NB4 (cell line): ENCODE measurements at regions not wholly inside any gene's neighbourhood (a gene's known extent, or its start where the extent isn't known, plus 50 kb on each side); places are given as distances from the start of the nearest gene placed in this dataset.

ENCODE experiments used
- DNase-seq: peaks from one replicate; pipeline ENCODE4 v3.0.0; 2010; ENCODE audit warnings: low read depth
- H3K4me3 ChIP-seq: one replicate; pipeline ENCODE4 v1.5.1; 2011; ENCODE audit warnings: mild to moderate bottlenecking, low read depth, low read length, moderate library complexity
- CTCF ChIP-seq: IDR thresholded peaks from one replicate; pipeline ENCODE4 v1.5.1; 2012; ENCODE audit warnings: low read depth, low read length
- MAX ChIP-seq: IDR thresholded peaks from 2 replicates; pipeline ENCODE4 v1.6.1; 2011; ENCODE audit warnings: low read depth, low read length
- MYC ChIP-seq: IDR thresholded peaks from 2 replicates; pipeline ENCODE4 v1.6.1; 2011; ENCODE audit warnings: low read depth, low read length
- POLR2A ChIP-seq: IDR thresholded peaks from 2 replicates; pipeline ENCODE4 v1.6.1; 2011; ENCODE audit warnings: mild to moderate bottlenecking; ENCODE audit not compliant: insufficient read length; ENCODE audit errors: extremely low read depth

DNA sequence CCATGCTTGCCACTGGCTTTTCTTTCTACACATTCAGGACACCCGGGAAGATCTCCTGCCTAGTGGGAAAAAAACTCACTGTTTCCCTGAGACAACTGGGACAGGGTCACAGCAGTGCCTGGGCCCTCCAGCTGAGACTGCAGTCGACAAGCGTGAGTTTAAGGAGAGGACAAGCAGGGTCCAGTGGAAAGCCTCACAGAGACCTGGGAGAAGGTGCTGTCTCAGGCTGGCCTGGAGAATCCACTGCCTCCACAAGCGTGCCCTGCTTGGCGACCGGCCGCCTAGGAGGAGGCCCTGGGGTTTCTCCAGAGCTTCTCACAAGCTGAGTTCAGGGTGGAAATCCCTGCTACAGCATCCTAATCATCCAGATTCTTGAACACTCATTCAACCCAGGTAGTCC is 519.6 kb upstream of the RAB6C start:
- H3K4me3 ChIP-seq: no peak overlapping the region
- no peak for TF ChIP-seq MYC
- TF ChIP-seq POLR2A: no peak
- no peak for TF ChIP-seq MAX
- no peak for TF ChIP-seq CTCF
- DNase-seq: no peak

DNA sequence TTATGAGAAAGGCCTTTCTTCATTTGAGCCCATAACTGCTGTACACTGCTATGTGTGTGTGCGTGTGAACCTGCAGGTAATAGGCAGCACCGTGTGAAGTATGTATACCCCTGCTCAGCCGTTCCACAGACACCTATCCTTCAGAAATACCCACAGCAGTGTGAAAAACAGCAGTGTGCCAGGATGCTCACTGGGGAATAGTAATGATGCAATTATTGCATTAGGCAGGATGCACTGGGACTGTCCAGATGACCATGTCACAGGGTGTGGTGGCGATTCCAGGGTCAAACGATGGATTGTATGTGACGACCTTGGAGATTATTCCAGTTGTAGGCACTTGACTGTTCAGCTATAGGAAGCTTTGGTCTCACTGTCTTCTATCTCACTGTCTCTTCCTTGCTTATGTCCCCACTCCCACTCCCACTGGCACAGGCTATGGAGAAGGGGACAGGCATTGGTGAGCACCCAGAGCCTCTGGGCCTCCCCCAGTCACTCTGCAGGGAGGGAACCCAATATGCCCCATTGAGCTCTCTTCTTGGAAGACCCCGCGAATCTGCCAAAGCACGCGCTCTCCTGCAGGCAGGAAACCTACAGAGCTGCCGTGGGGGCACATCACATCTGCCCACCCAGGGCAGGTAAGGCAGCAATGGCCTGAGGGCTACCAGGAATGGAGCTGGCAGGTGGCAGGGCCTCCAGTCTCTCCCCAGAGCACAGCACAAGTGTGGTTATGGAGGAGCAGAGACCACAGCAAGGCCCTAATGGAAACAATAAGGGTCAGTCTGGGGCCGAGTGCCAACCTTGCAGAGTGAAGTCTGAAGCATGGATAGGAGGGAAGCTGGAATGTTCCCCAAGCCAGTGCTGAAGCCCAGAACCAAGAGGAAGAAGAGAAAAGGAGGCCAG is 518.9 kb upstream of the RAB6C start:
- no peak for DNase-seq
- H3K4me3 ChIP-seq: no peak overlapping the region
- TF ChIP-seq MAX: no peak
- no peak for TF ChIP-seq CTCF
- no peak for TF ChIP-seq MYC
- TF ChIP-seq POLR2A: no peak

DNA sequence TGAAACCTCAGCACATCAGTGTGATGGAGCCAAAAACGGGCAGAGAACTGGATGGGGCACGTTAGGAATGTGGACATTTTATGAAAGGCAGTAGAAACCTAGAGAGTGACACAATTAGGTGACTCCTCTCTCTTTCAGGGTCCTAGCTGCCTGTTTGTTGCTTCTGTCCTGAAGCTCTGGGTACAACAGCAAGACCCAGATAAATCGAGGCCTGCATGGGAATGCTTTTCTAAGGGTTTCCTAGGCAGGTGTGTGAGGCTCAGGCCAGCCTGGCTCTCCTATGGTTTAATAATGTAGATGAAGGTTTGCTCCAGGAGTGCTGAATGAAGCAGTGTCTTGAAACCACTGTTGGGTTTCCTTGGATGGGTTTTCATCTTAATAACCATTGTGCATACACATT is 517.1 kb upstream of the RAB6C start:
- TF ChIP-seq CTCF (no peak), MAX (no peak), MYC (no peak), POLR2A (no peak)
- H3K4me3 ChIP-seq: no peak overlapping the region
- DNase-seq: no peak

GRCh38 chr2:129462967-129463366 is 516.5 kb upstream of the RAB6C start:
- no peak for TF ChIP-seq MYC
- no peak for TF ChIP-seq CTCF
- TF ChIP-seq MAX: no peak
- no peak for TF ChIP-seq POLR2A
- DNase-seq: no peak
- H3K4me3 ChIP-seq: no peak overlapping the region

DNA sequence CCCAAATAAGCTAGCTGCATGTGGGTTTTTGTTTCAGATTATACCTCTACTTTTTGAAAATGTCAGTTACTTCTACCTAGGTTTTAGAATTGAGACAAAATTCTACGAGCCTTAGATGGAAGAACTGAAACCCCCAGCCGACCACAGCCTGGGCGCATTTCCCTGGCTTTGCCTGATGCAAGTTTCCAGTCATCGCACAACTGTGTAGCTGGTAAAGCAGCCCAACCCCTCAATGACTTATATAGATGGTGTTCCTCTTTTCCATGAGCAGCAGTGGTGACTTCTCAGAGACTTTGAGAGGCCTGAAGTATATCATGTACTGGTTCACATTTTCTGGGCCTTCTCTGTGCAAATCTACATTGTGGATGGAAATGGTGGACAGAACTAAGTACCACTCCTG is 515.4 kb upstream of the RAB6C start:
- DNase-seq: no peak
- H3K4me3 ChIP-seq: no peak overlapping the region
- TF ChIP-seq CTCF (no peak), POLR2A (no peak), MAX (no peak), MYC (no peak)
